ENCODE measurements at regions not wholly inside any gene's neighbourhood (a gene's known extent, or its start where the extent isn't known, plus 50 kb on each side); places are given as distances from the start of the nearest gene placed in this dataset.
"Not testable (repeated sequence)": the region's sequence is repeated elsewhere in the genome, so short reads cannot be mapped to it uniquely, and the experiment has no call there.

DNA sequence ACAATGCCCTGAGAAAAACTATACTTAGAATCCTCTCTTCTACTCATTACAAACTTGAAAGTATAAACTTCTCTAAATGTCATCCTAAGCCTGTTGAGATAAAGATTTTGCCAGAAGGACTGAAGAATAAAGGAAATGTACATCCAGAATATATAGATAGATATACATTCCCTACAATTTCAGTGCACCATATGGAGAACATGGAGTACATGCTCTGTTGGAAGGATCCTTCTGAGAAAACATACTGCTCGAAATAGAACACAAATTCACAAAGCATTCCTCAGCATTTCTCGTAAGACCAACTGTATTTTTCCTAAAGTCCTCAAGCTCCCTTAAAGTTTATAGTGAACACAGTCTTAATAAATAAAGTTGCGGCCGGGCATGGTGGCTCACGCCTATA, 69.7 kb upstream of the RASA1 start:
- no peak for DNase-seq (ENCODE audit: low spot score)

DNA sequence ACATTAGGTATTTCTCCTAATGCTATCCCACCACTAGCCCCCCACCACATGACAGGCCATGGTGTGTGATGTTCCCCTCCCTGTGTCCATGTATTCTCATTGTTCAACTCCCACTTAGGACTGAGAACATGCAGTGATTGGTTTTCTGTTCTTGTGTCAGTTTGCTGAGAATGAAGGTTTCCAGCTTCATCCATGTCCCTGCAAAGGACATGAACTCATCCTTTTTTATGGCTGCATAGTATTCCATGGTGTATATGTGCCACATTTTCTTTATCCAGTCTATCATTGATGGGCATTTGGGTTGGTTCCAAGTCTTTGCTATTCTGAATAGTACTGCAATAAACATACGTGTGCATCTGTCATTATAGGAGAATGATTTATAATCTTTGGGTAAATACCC, 68.4 kb upstream of the RASA1 start:
- DNase-seq (ENCODE audit: low spot score), result not testable (repeated sequence)

DNA sequence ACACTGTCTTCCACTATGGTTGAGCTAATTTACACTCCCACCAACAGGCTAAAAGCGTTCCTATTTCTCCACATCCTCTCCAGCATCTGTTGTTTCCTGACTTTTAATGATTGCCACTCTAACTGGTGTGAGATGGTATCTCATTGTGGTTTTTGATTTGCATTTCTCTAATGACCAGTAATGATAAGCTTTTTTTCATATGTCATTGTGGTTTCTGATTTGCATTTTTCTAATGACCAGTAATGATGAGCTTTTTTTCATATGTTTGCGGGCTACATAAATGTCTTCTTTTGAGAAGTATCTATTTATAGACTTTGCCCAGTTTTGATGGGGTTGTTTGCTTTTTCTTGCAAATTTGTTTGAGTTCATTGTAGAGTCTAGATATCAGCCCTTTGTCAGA, 68.0 kb upstream of the RASA1 start:
- DNase-seq (ENCODE audit: low spot score), result not testable (repeated sequence)

DNA sequence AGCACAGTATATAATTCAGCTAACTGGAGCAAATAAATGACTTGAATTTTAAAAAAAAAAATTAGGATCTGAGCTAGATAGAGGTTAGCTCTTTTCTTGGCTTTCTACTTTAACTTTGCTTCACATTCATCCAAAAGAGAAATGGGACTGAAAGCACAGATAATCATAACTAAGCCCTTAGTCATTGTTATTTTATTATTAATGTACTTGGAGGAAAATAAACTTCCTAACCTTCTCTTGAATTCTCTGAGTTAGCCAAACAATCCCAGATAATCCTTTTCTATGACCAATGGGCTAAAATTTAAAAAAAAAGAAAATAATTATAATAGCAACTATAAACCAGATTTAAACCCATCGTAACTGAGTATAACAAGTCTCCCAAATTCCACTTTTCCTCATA, 57.6 kb upstream of the RASA1 start:
- DNase-seq (ENCODE audit: low spot score), result no peak

DNA sequence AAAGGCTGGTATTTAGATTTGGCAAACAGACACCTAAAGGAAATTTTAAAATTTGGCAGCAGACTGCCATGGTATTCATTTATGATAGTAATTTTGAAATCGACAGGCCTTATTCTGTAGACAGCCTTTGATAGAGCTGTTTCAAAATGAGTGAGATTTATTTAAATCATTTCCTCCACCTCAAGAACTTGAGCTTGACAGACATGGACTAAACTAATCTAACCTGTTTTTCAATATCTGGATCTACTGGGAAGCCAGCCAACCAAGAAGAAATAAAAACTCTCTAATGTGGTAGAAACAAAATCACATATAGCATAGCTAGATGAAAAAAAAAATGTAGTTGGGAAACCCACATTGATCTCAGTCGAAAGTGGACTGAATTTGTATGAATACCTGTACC, 56.9 kb upstream of the RASA1 start:
- DNase-seq (ENCODE audit: low spot score), result no peak

DNA sequence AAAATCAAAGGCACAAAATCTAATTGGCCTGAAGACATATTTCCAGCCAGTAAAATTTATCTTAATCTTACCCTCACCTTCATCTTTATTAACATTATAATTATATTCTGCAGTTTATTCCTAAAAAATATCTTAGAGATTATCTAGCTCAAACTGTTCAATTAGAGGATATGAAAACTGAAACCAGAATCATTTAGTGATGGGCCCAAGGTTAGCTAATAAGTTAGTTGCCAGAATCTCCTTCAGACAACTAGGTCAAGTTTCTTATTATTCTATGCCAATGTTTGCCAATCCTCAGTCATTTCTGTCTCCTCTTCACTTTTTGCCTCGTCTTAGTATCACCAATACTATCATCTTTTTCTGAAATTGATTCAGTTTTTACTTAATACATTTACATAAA, 56.0 kb upstream of the RASA1 start:
- DNase-seq (ENCODE audit: low spot score), result no peak

DNA sequence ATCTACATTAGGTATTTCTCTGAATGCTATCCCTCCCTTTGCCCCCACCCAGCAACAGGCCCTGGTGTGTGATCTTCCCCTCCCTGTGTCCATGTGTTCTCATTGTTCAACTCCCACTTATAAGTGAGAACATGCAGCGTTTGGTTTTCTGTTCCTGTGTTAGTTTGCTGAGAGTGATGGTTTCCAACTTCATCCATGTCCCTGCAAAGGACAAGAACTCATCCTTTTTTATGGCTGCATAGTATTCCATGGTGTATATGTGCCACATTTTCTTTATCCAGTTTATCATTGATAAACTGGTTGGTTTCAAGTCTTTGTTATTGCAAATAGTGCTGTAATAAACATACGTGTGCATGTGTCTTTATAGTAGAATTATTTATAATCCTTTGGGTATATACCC, 55.5 kb upstream of the RASA1 start:
- DNase-seq (ENCODE audit: low spot score), result not testable (repeated sequence)

DNA sequence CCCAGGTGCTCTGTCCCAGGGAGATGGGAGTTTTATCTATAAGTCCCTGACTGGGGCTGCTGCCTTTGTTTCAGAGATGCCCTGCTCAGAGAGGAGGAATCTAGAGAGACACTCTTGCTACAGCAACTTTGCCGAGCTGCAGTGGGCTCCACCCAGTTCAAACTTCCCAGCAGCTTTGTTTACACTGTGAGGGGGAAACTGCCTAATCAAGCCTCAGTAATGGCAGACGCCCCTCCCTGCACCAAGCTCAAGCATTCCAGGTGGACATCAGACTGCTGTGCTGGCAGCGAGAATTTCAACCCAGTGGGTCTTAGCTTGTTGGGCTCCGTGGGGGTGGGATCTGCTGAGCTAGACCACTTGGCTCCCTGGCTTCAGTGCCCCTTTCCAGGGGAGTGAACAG, 50.2 kb upstream of the RASA1 start:
- not testable (repeated sequence) for DNase-seq (ENCODE audit: low spot score)
